PC-3 (cell line): ENCODE measurements at regions not wholly inside any gene's neighbourhood (a gene's known extent, or its start where the extent isn't known, plus 50 kb on each side); places are given as distances from the start of the nearest gene placed in this dataset.

Experiments used
- EZH2phosphoT487 ChIP-seq: fragments of 300-600 bp; sonication (generic); IDR thresholded peaks from 2 replicates; pipeline ENCODE4 v1.6.1; 2018; ENCODE audit warnings: mild to moderate bottlenecking, antibody characterized with exemption, low read length, borderline replicate concordance
- TF ChIP-seq, protein P1 (sequence below): fragments of 300-600 bp; sonication (generic); conservative IDR thresholded peaks from 2 replicates; pipeline ENCODE4 v1.5.1; 2017; ENCODE audit warnings: antibody characterized with exemption, low read depth, mild to moderate bottlenecking, low read length

DNA sequence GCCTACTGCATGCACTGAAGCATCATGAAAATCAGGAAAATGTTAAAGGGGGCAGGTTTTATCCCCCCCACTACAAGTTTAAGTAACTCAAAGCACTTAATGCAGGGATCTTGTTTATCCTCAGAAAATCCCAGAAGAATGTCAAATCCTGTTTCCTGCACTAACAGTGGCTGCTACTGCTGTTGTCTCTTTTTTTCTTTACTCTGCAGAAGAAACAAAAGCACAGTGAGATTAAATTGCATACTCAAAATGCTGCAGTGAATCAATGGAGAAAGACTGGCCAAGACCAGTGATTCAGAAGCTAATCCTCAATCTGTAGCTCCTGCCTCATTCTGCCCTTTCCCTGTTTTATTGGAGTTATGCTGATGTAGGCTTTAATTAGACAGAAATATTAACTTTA, 332.3 kb upstream of the FIGN start:
- TF ChIP-seq EZH2phosphoT487, result no peak
- TF ChIP-seq, protein P1, sequence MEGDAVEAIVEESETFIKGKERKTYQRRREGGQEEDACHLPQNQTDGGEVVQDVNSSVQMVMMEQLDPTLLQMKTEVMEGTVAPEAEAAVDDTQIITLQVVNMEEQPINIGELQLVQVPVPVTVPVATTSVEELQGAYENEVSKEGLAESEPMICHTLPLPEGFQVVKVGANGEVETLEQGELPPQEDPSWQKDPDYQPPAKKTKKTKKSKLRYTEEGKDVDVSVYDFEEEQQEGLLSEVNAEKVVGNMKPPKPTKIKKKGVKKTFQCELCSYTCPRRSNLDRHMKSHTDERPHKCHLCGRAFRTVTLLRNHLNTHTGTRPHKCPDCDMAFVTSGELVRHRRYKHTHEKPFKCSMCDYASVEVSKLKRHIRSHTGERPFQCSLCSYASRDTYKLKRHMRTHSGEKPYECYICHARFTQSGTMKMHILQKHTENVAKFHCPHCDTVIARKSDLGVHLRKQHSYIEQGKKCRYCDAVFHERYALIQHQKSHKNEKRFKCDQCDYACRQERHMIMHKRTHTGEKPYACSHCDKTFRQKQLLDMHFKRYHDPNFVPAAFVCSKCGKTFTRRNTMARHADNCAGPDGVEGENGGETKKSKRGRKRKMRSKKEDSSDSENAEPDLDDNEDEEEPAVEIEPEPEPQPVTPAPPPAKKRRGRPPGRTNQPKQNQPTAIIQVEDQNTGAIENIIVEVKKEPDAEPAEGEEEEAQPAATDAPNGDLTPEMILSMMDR, result no peak
